Gastroesophageal sphincter (tissue), 3 donors: ENCODE measurements at regions not wholly inside any gene's neighbourhood (a gene's known extent, or its start where the extent isn't known, plus 50 kb on each side); places are given as distances from the start of the nearest gene placed in this dataset.

Experiments used
- POLR2A ChIP-seq, 2 donors: fragments of 450-650 bp; IDR thresholded peaks; one replicate each; pipeline ENCODE4 v1.6.1; 2017; ENCODE audit warnings: antibody characterized with exemption in 2 of 2, mild to moderate bottlenecking in 2 of 2, moderate library complexity in 1 of 2
- TF ChIP-seq, protein P1 (sequence below), 4 experiments: fragments of 200-600 bp in 2 of 4; fragments of 450-650 bp in 2 of 4; sonication (generic) in 1 of 4; IDR thresholded peaks; one replicate each; pipeline ENCODE4 v1.5.1; 2017 to 2019; ENCODE audit warnings: antibody characterized with exemption in 4 of 4, mild to moderate bottlenecking in 2 of 4, moderate library complexity in 2 of 4

DNA sequence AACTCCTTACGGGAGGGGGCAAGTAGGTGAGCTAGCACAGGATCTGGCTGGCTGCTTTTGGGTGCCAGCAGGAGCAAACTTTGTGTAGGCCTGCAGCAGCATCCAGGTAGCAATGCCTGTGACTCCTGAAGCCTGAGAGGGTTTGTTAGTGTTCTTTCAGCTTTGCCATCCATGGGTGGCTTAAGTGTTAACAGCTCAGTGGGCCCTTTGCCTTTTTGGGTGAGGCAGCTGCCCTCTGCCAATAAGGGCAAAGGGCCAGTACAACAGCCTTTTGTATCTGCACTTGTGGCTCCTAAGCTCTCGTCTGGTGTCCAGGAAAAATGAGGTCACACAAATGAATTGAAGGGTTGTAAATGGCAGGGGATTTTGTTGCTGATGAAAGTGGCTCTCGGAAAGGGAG, 359.0 kb upstream of the CHRM2 start:
- TF ChIP-seq POLR2A (IDR thresholded peaks at IDR 0.05), result no peak
- TF ChIP-seq, protein P1, sequence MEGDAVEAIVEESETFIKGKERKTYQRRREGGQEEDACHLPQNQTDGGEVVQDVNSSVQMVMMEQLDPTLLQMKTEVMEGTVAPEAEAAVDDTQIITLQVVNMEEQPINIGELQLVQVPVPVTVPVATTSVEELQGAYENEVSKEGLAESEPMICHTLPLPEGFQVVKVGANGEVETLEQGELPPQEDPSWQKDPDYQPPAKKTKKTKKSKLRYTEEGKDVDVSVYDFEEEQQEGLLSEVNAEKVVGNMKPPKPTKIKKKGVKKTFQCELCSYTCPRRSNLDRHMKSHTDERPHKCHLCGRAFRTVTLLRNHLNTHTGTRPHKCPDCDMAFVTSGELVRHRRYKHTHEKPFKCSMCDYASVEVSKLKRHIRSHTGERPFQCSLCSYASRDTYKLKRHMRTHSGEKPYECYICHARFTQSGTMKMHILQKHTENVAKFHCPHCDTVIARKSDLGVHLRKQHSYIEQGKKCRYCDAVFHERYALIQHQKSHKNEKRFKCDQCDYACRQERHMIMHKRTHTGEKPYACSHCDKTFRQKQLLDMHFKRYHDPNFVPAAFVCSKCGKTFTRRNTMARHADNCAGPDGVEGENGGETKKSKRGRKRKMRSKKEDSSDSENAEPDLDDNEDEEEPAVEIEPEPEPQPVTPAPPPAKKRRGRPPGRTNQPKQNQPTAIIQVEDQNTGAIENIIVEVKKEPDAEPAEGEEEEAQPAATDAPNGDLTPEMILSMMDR (IDR thresholded peaks at IDR 0.05), result no peak
